ENCODE measurements at regions not wholly inside any gene's neighbourhood (a gene's known extent, or its start where the extent isn't known, plus 50 kb on each side); places are given as distances from the start of the nearest gene placed in this dataset.

- no peak overlapping the region for H3K27ac ChIP-seq
- no peaks in the 10 kb centered on the region for H3K36me3 ChIP-seq
- no peaks in the 10 kb centered on the region for H3K27me3 ChIP-seq
- no peaks in the 10 kb centered on the region for H3K4me1 ChIP-seq
- H3K4me3 ChIP-seq, result no peak overlapping the region
- no peak for TF ChIP-seq CTCF (IDR thresholded peaks at IDR 0.05)
- no peak for DNase-seq (ENCODE audit: low spot score in 2 of 2)
- intact Hi-C loops (cut with DNase I), result no loop called here
- no peaks in the 10 kb centered on the region for H3K9me3 ChIP-seq
Measured at GRCh38 chr4:16365036-16365569, 138.8 kb upstream of the TAPT1 start.

- no peaks in the 10 kb centered on the region for H3K9me3 ChIP-seq
- TF ChIP-seq CTCF (IDR thresholded peaks at IDR 0.05), result no peak
- H3K36me3 ChIP-seq, result no peaks in the 10 kb centered on the region
- intact Hi-C loops (cut with DNase I), result no loop called here
- no peaks in the 10 kb centered on the region for H3K27me3 ChIP-seq
- no peak overlapping the region for H3K4me3 ChIP-seq
- DNase-seq (ENCODE audit: low spot score in 2 of 2), result no peak
- no peak overlapping the region for H3K27ac ChIP-seq
- no peaks in the 10 kb centered on the region for H3K4me1 ChIP-seq
Measured at GRCh38 chr4:16360694-16361262, 134.5 kb upstream of the TAPT1 start.

- no peaks in the 10 kb centered on the region for H3K36me3 ChIP-seq
- DNase-seq (ENCODE audit: low spot score in 2 of 2), result no peak
- no peak overlapping the region for H3K4me3 ChIP-seq
- H3K4me1 ChIP-seq, result no peaks in the 10 kb centered on the region
- H3K27ac ChIP-seq, result no peak overlapping the region
- no peak for TF ChIP-seq CTCF (IDR thresholded peaks at IDR 0.05)
- H3K27me3 ChIP-seq, result no peaks in the 10 kb centered on the region
- intact Hi-C loops (cut with DNase I), result no loop called here
- no peaks in the 10 kb centered on the region for H3K9me3 ChIP-seq
Measured at GRCh38 chr4:16353165-16353564, 126.9 kb upstream of the TAPT1 start.

- Histone ChIP-seq H3K4me1 (no peaks in the 10 kb centered on the region), H3K4me3 (no peak overlapping the region), H3K9me3 (no peaks in the 10 kb centered on the region), H3K36me3 (no peaks in the 10 kb centered on the region), H3K27me3 (no peaks in the 10 kb centered on the region), H3K27ac (no peak overlapping the region)
- DNase-seq (ENCODE audit: low spot score in 2 of 2), result no peak
- intact Hi-C loops (cut with DNase I), result no loop called here
- TF ChIP-seq CTCF (IDR thresholded peaks at IDR 0.05), result no peak
Measured at GRCh38 chr4:16351161-16351560, 124.9 kb upstream of the TAPT1 start.

GRCh38 chr4:16344853-16345252, 118.6 kb upstream of the TAPT1 start:
- no peaks in the 10 kb centered on the region for H3K27me3 ChIP-seq
- H3K4me1 ChIP-seq, result no peaks in the 10 kb centered on the region
- no peaks in the 10 kb centered on the region for H3K9me3 ChIP-seq
- H3K36me3 ChIP-seq, result no peaks in the 10 kb centered on the region
- no peak overlapping the region for H3K27ac ChIP-seq
- intact Hi-C loops (cut with DNase I), result no loop called here
- TF ChIP-seq CTCF (IDR thresholded peaks at IDR 0.05), result no peak
- DNase-seq (ENCODE audit: low spot score in 2 of 2), result no peak
- no peak overlapping the region for H3K4me3 ChIP-seq

- no peak overlapping the region for H3K4me3 ChIP-seq
- TF ChIP-seq CTCF (IDR thresholded peaks at IDR 0.05), result no peak
- intact Hi-C loops (cut with DNase I), result no loop called here
- no peaks in the 10 kb centered on the region for H3K4me1 ChIP-seq
- no peaks in the 10 kb centered on the region for H3K36me3 ChIP-seq
- no peaks in the 10 kb centered on the region for H3K27me3 ChIP-seq
- no peaks in the 10 kb centered on the region for H3K9me3 ChIP-seq
- no peak for DNase-seq (ENCODE audit: low spot score in 2 of 2)
- no peak overlapping the region for H3K27ac ChIP-seq
Measured at GRCh38 chr4:16337936-16338335, 111.7 kb upstream of the TAPT1 start.
